Mesothelial cell of epicardium (in vitro differentiated cells): ENCODE measurements at regions not wholly inside any gene's neighbourhood (a gene's known extent, or its start where the extent isn't known, plus 50 kb on each side); places are given as distances from the start of the nearest gene placed in this dataset.

ENCODE experiments used
- DNase-seq, 2 experiments: peaks; one replicate each; pipeline ENCODE4 v3.0.0; 2021; ENCODE audit warnings: low spot score in 2 of 2; ENCODE audit not compliant: unreplicated experiment in 2 of 2
- H3K27ac Mint-ChIP-seq: 2 replicates; pipeline ENCODE4 v1.8.0; 2021; ENCODE audit warnings: mixed read lengths
- H3K27me3 Mint-ChIP-seq: 2 replicates; pipeline ENCODE4 v1.8.0; 2021; ENCODE audit warnings: low read depth, mixed read lengths
- H3K36me3 Mint-ChIP-seq: 2 replicates; pipeline ENCODE4 v1.8.0; 2021; ENCODE audit warnings: mixed read lengths
- H3K4me1 Mint-ChIP-seq: 2 replicates; pipeline ENCODE4 v1.8.0; 2021; ENCODE audit warnings: mixed read lengths
- H3K4me3 Mint-ChIP-seq: 2 replicates; pipeline ENCODE4 v1.8.0; 2021; ENCODE audit warnings: mild to moderate bottlenecking, moderate library complexity, mixed read lengths
- H3K9me3 Mint-ChIP-seq: 2 replicates; pipeline ENCODE4 v1.8.0; 2021; ENCODE audit warnings: mixed read lengths
- TF ChIP-seq, protein P1 (sequence below): fragments of 200-600 bp; sonication (generic); IDR thresholded peaks from one replicate; pipeline ENCODE4 v1.5.0; 2021; ENCODE audit warnings: antibody characterized with exemption; ENCODE audit not compliant: unreplicated experiment

DNA sequence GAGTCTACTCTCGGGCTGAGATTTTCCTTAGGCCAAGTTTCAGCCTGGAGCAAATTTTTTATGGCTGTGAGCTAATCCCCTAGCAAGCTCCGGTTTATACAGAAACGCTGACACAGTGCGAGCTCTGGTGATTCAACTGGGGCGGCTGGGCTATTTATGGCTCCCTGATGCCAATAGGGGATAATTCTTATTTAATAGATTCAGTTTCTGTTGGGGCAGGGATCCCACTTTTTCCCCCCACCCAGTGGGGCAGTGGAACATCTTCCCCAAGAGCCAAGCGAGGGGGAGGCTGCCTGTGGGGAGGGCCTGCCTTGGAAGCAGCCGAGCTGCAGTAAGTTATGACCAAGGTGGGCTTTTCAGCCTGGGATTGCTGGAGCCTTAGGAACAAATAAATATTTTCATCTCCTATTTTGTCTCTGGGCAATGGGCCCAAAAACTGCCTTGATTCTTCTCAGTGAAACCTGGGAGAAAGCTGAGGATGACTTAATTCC is 129.1 kb downstream of the MACROH2A1 start:
- H3K27ac Mint-ChIP-seq: peak overlapping the region; percentile 97
- no peaks in the 10 kb centered on the region for H3K36me3 Mint-ChIP-seq
- H3K27me3 Mint-ChIP-seq: no peaks in the 10 kb centered on the region
- no peak for DNase-seq
- H3K4me1 Mint-ChIP-seq: peaks cover 54% of the 10 kb centered on the region
- TF ChIP-seq, protein P1, sequence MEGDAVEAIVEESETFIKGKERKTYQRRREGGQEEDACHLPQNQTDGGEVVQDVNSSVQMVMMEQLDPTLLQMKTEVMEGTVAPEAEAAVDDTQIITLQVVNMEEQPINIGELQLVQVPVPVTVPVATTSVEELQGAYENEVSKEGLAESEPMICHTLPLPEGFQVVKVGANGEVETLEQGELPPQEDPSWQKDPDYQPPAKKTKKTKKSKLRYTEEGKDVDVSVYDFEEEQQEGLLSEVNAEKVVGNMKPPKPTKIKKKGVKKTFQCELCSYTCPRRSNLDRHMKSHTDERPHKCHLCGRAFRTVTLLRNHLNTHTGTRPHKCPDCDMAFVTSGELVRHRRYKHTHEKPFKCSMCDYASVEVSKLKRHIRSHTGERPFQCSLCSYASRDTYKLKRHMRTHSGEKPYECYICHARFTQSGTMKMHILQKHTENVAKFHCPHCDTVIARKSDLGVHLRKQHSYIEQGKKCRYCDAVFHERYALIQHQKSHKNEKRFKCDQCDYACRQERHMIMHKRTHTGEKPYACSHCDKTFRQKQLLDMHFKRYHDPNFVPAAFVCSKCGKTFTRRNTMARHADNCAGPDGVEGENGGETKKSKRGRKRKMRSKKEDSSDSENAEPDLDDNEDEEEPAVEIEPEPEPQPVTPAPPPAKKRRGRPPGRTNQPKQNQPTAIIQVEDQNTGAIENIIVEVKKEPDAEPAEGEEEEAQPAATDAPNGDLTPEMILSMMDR: no peak
- no peak overlapping the region for H3K4me3 Mint-ChIP-seq
- H3K9me3 Mint-ChIP-seq: no peaks in the 10 kb centered on the region

DNA sequence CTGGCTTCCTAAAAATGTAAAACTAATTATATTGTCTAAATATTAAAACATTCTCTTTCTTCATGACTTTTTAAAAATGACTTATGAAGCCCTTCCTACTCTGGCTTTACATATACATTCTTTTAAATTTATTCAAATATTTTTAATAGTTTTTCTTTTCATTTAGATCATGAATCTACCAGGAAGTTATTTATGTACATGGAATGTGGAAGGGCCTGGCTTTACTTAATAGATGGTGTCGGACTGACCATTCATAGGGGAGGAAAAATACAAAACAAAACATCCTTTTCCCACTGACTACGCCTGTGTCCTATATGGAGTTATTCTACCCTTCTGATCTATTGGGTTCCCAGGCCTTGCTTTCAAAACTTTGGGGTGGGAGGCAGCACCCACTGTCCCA is 129.8 kb downstream of the MACROH2A1 start:
- no peak for DNase-seq
- Mint-ChIP-seq H3K27me3 (no peaks in the 10 kb centered on the region), H3K9me3 (no peaks in the 10 kb centered on the region), H3K4me3 (no peak overlapping the region), H3K27ac (peak overlapping the region; percentile 97), H3K36me3 (no peaks in the 10 kb centered on the region), H3K4me1 (peaks cover 61% of the 10 kb centered on the region)
- TF ChIP-seq, protein P1: no peak

DNA sequence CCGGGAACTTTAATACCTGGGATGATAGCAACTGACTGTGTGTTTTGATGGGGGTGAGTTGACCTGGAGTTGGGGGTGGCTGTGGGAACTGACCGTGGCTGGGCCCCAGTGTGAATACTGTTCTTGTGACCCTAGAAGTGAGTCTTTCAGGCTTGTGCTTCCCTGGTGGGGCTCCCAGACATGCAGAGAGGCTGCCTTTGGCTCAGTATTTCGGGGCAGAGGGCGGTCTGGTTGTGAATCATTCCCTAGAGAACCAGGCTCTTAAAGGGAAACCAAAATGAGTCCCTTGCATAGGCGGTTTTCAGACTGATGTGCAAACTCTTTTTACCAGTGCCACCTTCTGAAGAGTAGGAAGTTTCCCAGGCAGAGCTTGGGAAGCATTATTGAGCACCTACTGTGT is 132.1 kb downstream of the MACROH2A1 start:
- peaks cover 65% of the 10 kb centered on the region for H3K4me1 Mint-ChIP-seq
- peak overlapping the region; percentile 94 for H3K27ac Mint-ChIP-seq
- TF ChIP-seq, protein P1: no peak
- peaks cover 2% of the 10 kb centered on the region for H3K36me3 Mint-ChIP-seq
- DNase-seq: no peak
- H3K27me3 Mint-ChIP-seq: no peaks in the 10 kb centered on the region
- H3K4me3 Mint-ChIP-seq: no peak overlapping the region
- peaks cover 2% of the 10 kb centered on the region for H3K9me3 Mint-ChIP-seq

DNA sequence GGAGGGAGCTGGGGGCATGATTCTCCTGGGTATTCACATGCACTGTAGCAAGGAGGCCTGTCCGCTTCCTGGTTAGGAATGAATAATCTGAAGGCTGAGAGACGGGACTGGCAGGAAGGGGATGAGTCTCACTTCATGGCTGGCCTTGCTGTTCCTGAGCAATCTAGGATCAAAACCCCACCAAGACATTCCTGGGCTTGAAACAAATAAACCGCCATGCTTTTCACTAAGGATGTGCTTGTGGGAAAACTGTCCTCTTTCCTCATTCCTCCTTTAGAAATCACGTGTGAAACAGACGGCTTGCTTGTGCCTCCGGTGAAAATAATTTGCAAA is 132.8 kb downstream of the MACROH2A1 start:
- Mint-ChIP-seq H3K27me3 (no peaks in the 10 kb centered on the region), H3K4me3 (no peak overlapping the region), H3K4me1 (peaks cover 58% of the 10 kb centered on the region), H3K27ac (peak overlapping the region; percentile 94), H3K36me3 (peaks cover 3% of the 10 kb centered on the region), H3K9me3 (peaks cover 8% of the 10 kb centered on the region)
- no peak for DNase-seq
- TF ChIP-seq, protein P1: no peak

DNA sequence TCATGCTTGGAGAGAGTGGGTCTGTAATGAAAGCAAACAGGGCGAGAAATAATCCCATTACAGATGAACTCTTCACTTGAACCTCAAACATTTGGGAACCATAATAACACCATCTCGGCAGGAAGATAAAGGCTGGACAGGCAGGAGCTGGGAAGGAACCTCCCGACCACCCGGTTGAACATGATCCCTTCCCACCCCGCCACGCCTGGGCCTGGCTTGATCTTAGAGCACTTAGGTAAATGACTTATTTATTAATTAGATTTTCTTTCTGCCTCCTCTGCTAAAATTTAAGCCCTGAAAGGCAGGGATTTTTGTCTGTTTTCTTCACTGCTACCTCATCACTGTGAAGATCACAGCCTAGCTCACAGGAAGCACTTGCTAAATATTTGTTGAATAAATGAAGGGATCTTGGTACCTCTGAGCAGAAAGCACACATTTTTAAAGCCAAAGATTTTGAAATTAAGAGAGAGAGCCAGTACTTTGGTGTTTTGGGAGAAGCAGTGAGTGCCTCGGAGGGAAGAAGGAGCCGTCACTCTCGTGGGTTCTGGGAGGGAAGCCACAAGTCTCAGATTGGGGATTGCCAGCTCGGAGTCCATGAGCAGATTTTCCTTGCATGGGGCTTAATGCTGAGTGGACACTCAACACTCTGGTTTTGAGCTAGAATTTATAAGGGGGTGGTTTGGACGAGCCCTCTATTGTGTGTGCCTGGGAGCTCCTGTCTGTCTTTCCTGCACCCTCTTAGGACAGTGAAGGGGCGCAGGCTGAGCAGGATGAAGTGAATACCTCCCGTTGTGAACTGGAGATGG is 133.3 kb downstream of the MACROH2A1 start:
- no peak for DNase-seq
- peaks cover 57% of the 10 kb centered on the region for H3K4me1 Mint-ChIP-seq
- peaks cover 3% of the 10 kb centered on the region for H3K36me3 Mint-ChIP-seq
- peak overlapping the region; percentile 94 for H3K27ac Mint-ChIP-seq
- TF ChIP-seq, protein P1: no peak
- no peak overlapping the region for H3K4me3 Mint-ChIP-seq
- no peaks in the 10 kb centered on the region for H3K27me3 Mint-ChIP-seq
- H3K9me3 Mint-ChIP-seq: peaks cover 10% of the 10 kb centered on the region
